ENCODE measurements at regions not wholly inside any gene's neighbourhood (a gene's known extent, or its start where the extent isn't known, plus 50 kb on each side); places are given as distances from the start of the nearest gene placed in this dataset.

DNA sequence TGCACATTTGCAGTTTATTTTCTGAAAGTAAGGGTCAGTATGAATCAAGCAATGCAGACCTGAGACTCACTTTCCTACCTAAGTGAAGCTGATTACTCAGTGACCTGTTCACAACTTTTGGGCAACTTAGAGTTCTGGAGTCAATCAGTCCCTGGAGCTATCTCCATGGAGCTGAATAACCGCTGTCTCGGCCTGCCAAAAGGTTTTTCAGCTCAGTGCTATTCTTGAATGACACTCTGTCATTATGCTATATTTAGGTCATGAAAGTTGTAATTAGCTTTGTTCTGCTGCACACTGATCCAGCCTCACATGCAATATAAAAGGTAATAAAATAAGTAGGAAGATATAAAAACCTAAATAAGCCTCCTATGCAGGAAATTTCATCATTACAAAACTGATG, 356.0 kb downstream of the BMP2 start:
- TF ChIP-seq, protein P1, sequence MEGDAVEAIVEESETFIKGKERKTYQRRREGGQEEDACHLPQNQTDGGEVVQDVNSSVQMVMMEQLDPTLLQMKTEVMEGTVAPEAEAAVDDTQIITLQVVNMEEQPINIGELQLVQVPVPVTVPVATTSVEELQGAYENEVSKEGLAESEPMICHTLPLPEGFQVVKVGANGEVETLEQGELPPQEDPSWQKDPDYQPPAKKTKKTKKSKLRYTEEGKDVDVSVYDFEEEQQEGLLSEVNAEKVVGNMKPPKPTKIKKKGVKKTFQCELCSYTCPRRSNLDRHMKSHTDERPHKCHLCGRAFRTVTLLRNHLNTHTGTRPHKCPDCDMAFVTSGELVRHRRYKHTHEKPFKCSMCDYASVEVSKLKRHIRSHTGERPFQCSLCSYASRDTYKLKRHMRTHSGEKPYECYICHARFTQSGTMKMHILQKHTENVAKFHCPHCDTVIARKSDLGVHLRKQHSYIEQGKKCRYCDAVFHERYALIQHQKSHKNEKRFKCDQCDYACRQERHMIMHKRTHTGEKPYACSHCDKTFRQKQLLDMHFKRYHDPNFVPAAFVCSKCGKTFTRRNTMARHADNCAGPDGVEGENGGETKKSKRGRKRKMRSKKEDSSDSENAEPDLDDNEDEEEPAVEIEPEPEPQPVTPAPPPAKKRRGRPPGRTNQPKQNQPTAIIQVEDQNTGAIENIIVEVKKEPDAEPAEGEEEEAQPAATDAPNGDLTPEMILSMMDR (IDR thresholded peaks at IDR 0.05; ENCODE audit: borderline replicate concordance, extremely low read depth, low read length, poor library complexity, severe bottlenecking): no peak
- TF ChIP-seq EZH2 (IDR thresholded peaks at IDR 0.05; ENCODE audit: borderline replicate concordance, low read depth, low read length, severe bottlenecking): no peak

All from DND-41 (cell line).